ENCODE measurements at regions not wholly inside any gene's neighbourhood (a gene's known extent, or its start where the extent isn't known, plus 50 kb on each side); places are given as distances from the start of the nearest gene placed in this dataset.

DNA sequence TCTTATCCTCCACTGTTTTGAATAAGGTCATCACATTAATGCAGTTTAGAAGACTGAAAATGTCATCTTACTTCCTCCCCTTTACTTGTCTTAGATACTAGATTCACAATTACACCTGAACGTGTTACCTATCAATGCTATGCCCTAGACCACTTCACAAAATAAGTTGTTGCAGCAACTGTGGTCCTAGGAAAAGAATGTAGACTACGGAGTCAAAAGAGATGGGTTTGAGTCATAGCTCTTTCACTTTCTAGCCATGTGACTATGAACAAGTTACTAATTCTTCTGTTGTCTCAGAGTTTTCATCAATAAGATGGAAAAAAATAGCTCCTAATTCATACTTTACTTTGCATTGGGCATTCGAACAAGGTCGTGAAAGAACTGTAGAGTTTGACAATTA lies 164.3 kb upstream of the PREP start:
- DNase-seq (ENCODE audit: low read depth), result peak; percentile 3
- no peak overlapping the region for H3K4me3 ChIP-seq (ENCODE audit: low read depth, low read length)
- TF ChIP-seq, protein P1, sequence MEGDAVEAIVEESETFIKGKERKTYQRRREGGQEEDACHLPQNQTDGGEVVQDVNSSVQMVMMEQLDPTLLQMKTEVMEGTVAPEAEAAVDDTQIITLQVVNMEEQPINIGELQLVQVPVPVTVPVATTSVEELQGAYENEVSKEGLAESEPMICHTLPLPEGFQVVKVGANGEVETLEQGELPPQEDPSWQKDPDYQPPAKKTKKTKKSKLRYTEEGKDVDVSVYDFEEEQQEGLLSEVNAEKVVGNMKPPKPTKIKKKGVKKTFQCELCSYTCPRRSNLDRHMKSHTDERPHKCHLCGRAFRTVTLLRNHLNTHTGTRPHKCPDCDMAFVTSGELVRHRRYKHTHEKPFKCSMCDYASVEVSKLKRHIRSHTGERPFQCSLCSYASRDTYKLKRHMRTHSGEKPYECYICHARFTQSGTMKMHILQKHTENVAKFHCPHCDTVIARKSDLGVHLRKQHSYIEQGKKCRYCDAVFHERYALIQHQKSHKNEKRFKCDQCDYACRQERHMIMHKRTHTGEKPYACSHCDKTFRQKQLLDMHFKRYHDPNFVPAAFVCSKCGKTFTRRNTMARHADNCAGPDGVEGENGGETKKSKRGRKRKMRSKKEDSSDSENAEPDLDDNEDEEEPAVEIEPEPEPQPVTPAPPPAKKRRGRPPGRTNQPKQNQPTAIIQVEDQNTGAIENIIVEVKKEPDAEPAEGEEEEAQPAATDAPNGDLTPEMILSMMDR (conservative IDR thresholded peaks at IDR 0.05; ENCODE audit: low read depth, low read length), result no peak

- TF ChIP-seq, protein P1 (conservative IDR thresholded peaks at IDR 0.05; ENCODE audit: low read depth, low read length), result no peak
- no peak overlapping the region for H3K4me3 ChIP-seq (ENCODE audit: low read depth, low read length)
- DNase-seq (ENCODE audit: low read depth), result peak; percentile 11
Measured at GRCh38 chr6:105566503-105566902, 163.6 kb upstream of the PREP start.

DNA sequence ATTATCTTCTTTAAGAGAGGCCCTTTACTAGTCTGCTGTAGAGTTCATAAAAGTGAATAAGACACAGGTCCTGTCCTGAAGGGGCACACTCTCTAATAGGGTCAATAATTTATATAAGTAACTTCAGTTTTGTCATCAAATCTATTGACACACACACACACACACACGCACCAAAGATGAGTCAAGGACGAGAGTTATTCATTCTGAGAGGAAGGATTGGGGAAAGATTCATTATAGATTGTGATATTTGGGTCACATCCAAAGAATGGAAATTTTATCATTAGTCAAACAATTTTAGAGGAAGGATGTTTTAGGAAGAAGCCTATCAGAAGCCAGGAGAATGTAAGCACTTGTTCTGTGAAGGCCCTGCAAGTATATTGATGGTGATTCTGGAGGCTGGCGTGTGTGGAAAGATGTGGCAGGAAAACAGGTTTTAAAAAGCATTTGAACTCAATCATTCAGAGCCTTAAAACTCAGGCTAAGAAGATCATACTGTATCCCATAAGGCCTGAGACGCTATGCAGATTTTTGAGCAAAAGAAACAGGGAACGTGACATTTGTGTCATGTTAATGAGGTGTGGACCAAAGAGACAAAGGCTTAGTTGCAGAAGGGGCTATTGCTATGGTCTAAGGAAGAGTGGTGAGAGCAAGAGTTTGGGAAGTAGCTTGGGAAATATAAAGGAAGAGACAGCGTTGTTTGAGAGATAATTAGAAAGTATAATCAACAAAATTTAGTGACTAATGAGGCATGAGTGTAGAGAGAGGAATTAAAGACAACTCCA lies 161.4 kb upstream of the PREP start:
- DNase-seq (ENCODE audit: low read depth), result no peak
- H3K4me3 ChIP-seq (ENCODE audit: low read depth, low read length), result no peak overlapping the region
- TF ChIP-seq, protein P1 (conservative IDR thresholded peaks at IDR 0.05; ENCODE audit: low read depth, low read length), result no peak

GRCh38 chr6:105562027-105562426 lies 159.1 kb upstream of the PREP start:
- TF ChIP-seq, protein P1 (conservative IDR thresholded peaks at IDR 0.05; ENCODE audit: low read depth, low read length), result no peak
- no peak overlapping the region for H3K4me3 ChIP-seq (ENCODE audit: low read depth, low read length)
- no peak for DNase-seq (ENCODE audit: low read depth)

GRCh38 chr6:105561486-105561885 lies 158.6 kb upstream of the PREP start:
- DNase-seq (ENCODE audit: low read depth), result no peak
- TF ChIP-seq, protein P1 (conservative IDR thresholded peaks at IDR 0.05; ENCODE audit: low read depth, low read length), result no peak
- H3K4me3 ChIP-seq (ENCODE audit: low read depth, low read length), result no peak overlapping the region

- TF ChIP-seq, protein P1 (conservative IDR thresholded peaks at IDR 0.05; ENCODE audit: low read depth, low read length), result no peak
- peak; percentile 39 for DNase-seq (ENCODE audit: low read depth)
- H3K4me3 ChIP-seq (ENCODE audit: low read depth, low read length), result no peak overlapping the region
Measured at GRCh38 chr6:105560611-105561066, 157.8 kb upstream of the PREP start.

- TF ChIP-seq, protein P1 (conservative IDR thresholded peaks at IDR 0.05; ENCODE audit: low read depth, low read length), result no peak
- H3K4me3 ChIP-seq (ENCODE audit: low read depth, low read length), result no peak overlapping the region
- DNase-seq (ENCODE audit: low read depth), result no peak
Measured at GRCh38 chr6:105557291-105557690, 154.4 kb upstream of the PREP start.

Measured in choroid plexus epithelial cell (primary cell).